B cell (primary cell): ENCODE measurements at regions not wholly inside any gene's neighbourhood (a gene's known extent, or its start where the extent isn't known, plus 50 kb on each side); places are given as distances from the start of the nearest gene placed in this dataset.

Experiments used
- CTCF ChIP-seq: fragments of 200-600 bp; IDR thresholded peaks from one replicate; pipeline ENCODE4 v1.8.0; 2022; ENCODE audit warnings: antibody characterized with exemption, mild to moderate bottlenecking
- EZH2 ChIP-seq: IDR thresholded peaks from 2 replicates; pipeline ENCODE4 v1.6.1; 2012; ENCODE audit warnings: borderline replicate concordance, low read depth, mild to moderate bottlenecking, moderate library complexity, low read length; ENCODE audit not compliant: insufficient read depth, poor library complexity, severe bottlenecking

DNA sequence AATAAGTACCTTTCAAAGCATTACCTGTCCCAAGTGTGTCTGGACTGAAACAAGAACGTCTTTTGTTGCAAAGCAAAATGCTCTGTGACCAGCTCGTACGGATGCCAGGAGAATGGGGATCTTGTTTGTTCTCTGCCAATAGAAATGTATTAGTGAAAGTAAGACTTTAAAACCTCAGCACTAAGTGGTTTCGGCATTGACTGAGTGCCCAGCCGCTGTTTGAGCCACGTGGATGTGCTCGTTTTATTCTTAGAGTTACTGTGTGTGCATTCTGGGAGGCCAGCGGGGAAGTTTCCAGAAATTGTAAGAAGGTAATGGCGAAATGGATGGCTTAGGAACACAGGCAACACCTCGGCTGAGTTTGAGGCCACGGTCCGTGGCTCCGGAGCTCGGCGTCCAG is 117.1 kb upstream of the USP29 start:
- TF ChIP-seq CTCF (no peak), EZH2 (no peak)
